Activated CD4-positive, alpha-beta T cell treated with anti-CD3 and anti-CD28 coated beads, Interleukin-2, amount 50 U/mL, for 16 hours (primary cell): ENCODE measurements at regions not wholly inside any gene's neighbourhood (a gene's known extent, or its start where the extent isn't known, plus 50 kb on each side); places are given as distances from the start of the nearest gene placed in this dataset.
"Not testable (repeated sequence)": the region's sequence is repeated elsewhere in the genome, so short reads cannot be mapped to it uniquely, and the experiment has no call there.

Source experiments
- DNase-seq: peaks from one replicate; pipeline ENCODE4 v3.0.0-alpha.2; 2020

GRCh38 chr4:29073571-29073970 is 1646.6 kb upstream of the PCDH7 start:
- DNase-seq, result no peak

- DNase-seq, result no peak
These were observed 1644.8 kb upstream of the PCDH7 start for GRCh38 chr4:29075366-29075765.

GRCh38 chr4:29079260-29079659 is 1640.9 kb upstream of the PCDH7 start:
- no peak for DNase-seq

- no peak for DNase-seq
These were observed 1638.8 kb upstream of the PCDH7 start for GRCh38 chr4:29081234-29081955.

GRCh38 chr4:29082684-29083083 is 1637.5 kb upstream of the PCDH7 start:
- DNase-seq, result no peak

- DNase-seq, result no peak
These were observed 1634.4 kb upstream of the PCDH7 start for GRCh38 chr4:29085748-29086147.

- DNase-seq, result no peak
These were observed 1615.5 kb upstream of the PCDH7 start for GRCh38 chr4:29104694-29105093.

- no peak for DNase-seq
These were observed 1606.2 kb upstream of the PCDH7 start for GRCh38 chr4:29113960-29114359.

- DNase-seq, result not testable (repeated sequence)
These were observed 1602.9 kb upstream of the PCDH7 start for GRCh38 chr4:29117231-29117722.

- DNase-seq, result no peak
These were observed 1598.6 kb upstream of the PCDH7 start for GRCh38 chr4:29121586-29121985.

- DNase-seq, result no peak
These were observed 1591.4 kb upstream of the PCDH7 start for GRCh38 chr4:29128810-29129209.

- no peak for DNase-seq
These were observed 1588.9 kb upstream of the PCDH7 start for GRCh38 chr4:29131304-29131703.

- DNase-seq, result no peak
These were observed 1577.5 kb upstream of the PCDH7 start for GRCh38 chr4:29142708-29143107.

GRCh38 chr4:29151584-29151983 is 1568.6 kb upstream of the PCDH7 start:
- no peak for DNase-seq

- DNase-seq, result no peak
These were observed 1566.5 kb upstream of the PCDH7 start for GRCh38 chr4:29153642-29154041.

- no peak for DNase-seq
These were observed 1544.9 kb upstream of the PCDH7 start for GRCh38 chr4:29175291-29175690.

- DNase-seq, result no peak
These were observed 1521.1 kb upstream of the PCDH7 start for GRCh38 chr4:29199025-29199424.

GRCh38 chr4:29199485-29199884 is 1520.7 kb upstream of the PCDH7 start:
- no peak for DNase-seq

- no peak for DNase-seq
These were observed 1507.1 kb upstream of the PCDH7 start for GRCh38 chr4:29213020-29213419.

GRCh38 chr4:29220761-29221160 is 1499.4 kb upstream of the PCDH7 start:
- DNase-seq, result no peak

- no peak for DNase-seq
These were observed 1495.3 kb upstream of the PCDH7 start for GRCh38 chr4:29224911-29225310.

- DNase-seq, result no peak
These were observed 1479.5 kb upstream of the PCDH7 start for GRCh38 chr4:29240641-29241040.

GRCh38 chr4:29243054-29243453 is 1477.1 kb upstream of the PCDH7 start:
- no peak for DNase-seq

GRCh38 chr4:29243851-29244250 is 1476.3 kb upstream of the PCDH7 start:
- DNase-seq, result no peak

GRCh38 chr4:29259556-29259955 is 1460.6 kb upstream of the PCDH7 start:
- no peak for DNase-seq
